K562 (cell line): ENCODE measurements at regions not wholly inside any gene's neighbourhood (a gene's known extent, or its start where the extent isn't known, plus 50 kb on each side); places are given as distances from the start of the nearest gene placed in this dataset.

ENCODE experiments used
- ATAC-seq: fragments of 200-7000 bp; cut with Tn5 transposase; 3 replicates; pipeline ENCODE4 v1.9.1; 2020; ENCODE audit warnings: moderate library complexity
- BruUV-seq: library from RNA; stranded (reverse); fragments of 400-500 nt; replicated peaks from 2 replicates; lab custom pipeline; 2021; lab: Mats Ljungman, UMichigan
- CTCF ChIA-PET: fragments of 300-600 bp; formaldehyde crosslinking; extraction: SDS; loops from one replicate; lab custom pipeline; 2021; ENCODE audit warnings: low intra/inter-chr PET ratio; lab: Yijun Ruan, JAX
- POLR2A ChIA-PET: fragments of 300-600, 350-650 bp; sonication (Branson Sonifier 250); formaldehyde crosslinking; extraction: SDS; loops from one replicate; lab custom pipeline; 2021; ENCODE audit warnings: antibody characterized with exemption, inconsistent platforms; lab: Yijun Ruan, JAX
- DNase-seq, 4 experiments: peaks; one replicate each; pipeline versions ENCODE4 v3.0.0 to v3.0.0-alpha.2; 2011 to 2018; ENCODE audit warnings: low spot score in 3 of 4, mixed read lengths in 3 of 4; ENCODE audit errors: extremely low read depth in 1 of 4
- FAIRE-seq: peaks from 2 replicates; lab custom pipeline; 2011; peaks lifted over from hg19 to GRCh38; lab: Jason Lieb, UNC
- H2AFZ ChIP-seq: 2 replicates; pipeline ENCODE4 v1.6.0; 2011; ENCODE audit warnings: low read depth, low read length, control low read depth, inconsistent platforms
- H3K27ac ChIP-seq: fragments of 200-600 bp; 3 replicates; pipeline ENCODE4 v1.8.0; 2011; ENCODE audit warnings: low read depth, mild to moderate bottlenecking, control low read depth, inconsistent platforms, low read length, moderate library complexity, mixed read lengths; ENCODE audit errors: extremely low read depth
- H3K27me3 ChIP-seq, 2 experiments: fragments of 300-600 bp in 1 of 2; 2 replicates in 1 of 2; 3 replicates in 1 of 2; pipeline versions ENCODE4 v1.6.0 to v1.8.0; 2011; ENCODE audit warnings: inconsistent platforms in 2 of 2, low read length in 2 of 2, mild to moderate bottlenecking in 1 of 2, mixed read lengths in 1 of 2, moderate library complexity in 1 of 2; ENCODE audit not compliant: control insufficient read depth in 2 of 2, insufficient read depth in 2 of 2
- H3K36me3 ChIP-seq: fragments of 300-600 bp; 3 replicates; pipeline ENCODE4 v1.8.0; 2011; ENCODE audit warnings: mild to moderate bottlenecking, low read length, inconsistent platforms; ENCODE audit not compliant: control insufficient read depth, insufficient read depth
- H3K4me1 ChIP-seq, 2 experiments: fragments of 200-600 bp in 1 of 2; replicated peaks in 1 of 2; 2 replicates in 1 of 2; 3 replicates in 1 of 2; pipeline versions ENCODE4 v1.5.1 to v1.8.0; 2011; ENCODE audit warnings: inconsistent platforms in 2 of 2, low read length in 2 of 2, mild to moderate bottlenecking in 1 of 2, mixed read lengths in 1 of 2, moderate library complexity in 1 of 2; ENCODE audit not compliant: control insufficient read depth in 2 of 2, insufficient read depth in 2 of 2
- H3K4me2 ChIP-seq: 2 replicates; pipeline ENCODE4 v1.6.1; 2011; ENCODE audit warnings: low read length, control low read depth, inconsistent platforms, mixed read lengths; ENCODE audit not compliant: insufficient read depth
- H3K4me3 ChIP-seq: fragments of 200-600 bp; sonication (generic), shearing (Covaris generic); 2 replicates; pipeline ENCODE4 v1.5.1; 2016; ENCODE audit warnings: control low read depth, inconsistent platforms
- H3K79me2 ChIP-seq: fragments of 200-600 bp; 3 replicates; pipeline ENCODE4 v1.8.0; 2011; ENCODE audit warnings: low read length, inconsistent platforms; ENCODE audit not compliant: control insufficient read depth, insufficient read depth
- H3K9ac ChIP-seq, 2 experiments: 2 replicates each; pipeline versions ENCODE4 v1.6.0 to v1.6.1; 2011; ENCODE audit warnings: low read depth in 2 of 2, low read length in 2 of 2, control low read depth in 1 of 2, inconsistent platforms in 1 of 2, mild to moderate bottlenecking in 1 of 2, mixed read lengths in 1 of 2; ENCODE audit not compliant: insufficient read depth in 1 of 2
- H3K9me1 ChIP-seq: one replicate; pipeline ENCODE4 v1.6.0; 2011; ENCODE audit warnings: inconsistent platforms, mild to moderate bottlenecking, low read length, moderate library complexity; ENCODE audit not compliant: control insufficient read depth, insufficient read depth
- H3K9me3 ChIP-seq: replicated peaks from 2 replicates; pipeline ENCODE4 v1.5.1; 2011; ENCODE audit warnings: low read depth, low read length, inconsistent platforms; ENCODE audit not compliant: control insufficient read depth, insufficient read depth
- H4K20me1 ChIP-seq: replicated peaks from 2 replicates; pipeline ENCODE4 v1.6.1; 2011; ENCODE audit warnings: low read length, inconsistent platforms, mixed read lengths; ENCODE audit not compliant: control insufficient read depth, insufficient read depth
- ARID2 ChIP-seq: fragments of 450-650 bp; IDR thresholded peaks from 2 replicates; pipeline ENCODE4 v1.6.1; 2017; ENCODE audit warnings: antibody characterized with exemption, mild to moderate bottlenecking
- POLR3A ChIP-seq: IDR thresholded peaks from 2 replicates; pipeline ENCODE4 v1.6.1; 2011; ENCODE audit warnings: borderline replicate concordance, mild to moderate bottlenecking, moderate library complexity; ENCODE audit not compliant: insufficient read length, insufficient read depth; ENCODE audit errors: extremely low read depth
- TBL1XR1 ChIP-seq, 2 experiments: IDR thresholded peaks; 2 replicates each; pipeline ENCODE4 v1.6.1; 2012; ENCODE audit warnings: improper control_type of control experiment in 2 of 2, low read length in 2 of 2, mild to moderate bottlenecking in 1 of 2
- ZNF134 ChIP-seq: fragments of 250-450 bp; sonication (Bioruptor Pico); conservative IDR thresholded peaks from 2 replicates; pipeline ENCODE4 v1.4.0; 2020
- ZNF277 ChIP-seq: fragments of 250-450 bp; sonication (Bioruptor Pico); IDR thresholded peaks from 2 replicates; pipeline ENCODE4 v1.8.0; 2022; ENCODE audit warnings: inconsistent platforms, mild to moderate bottlenecking, moderate library complexity, borderline replicate concordance
- WGBS: fragments of 100-300 bp; shearing (Covaris generic); methylation state at CpG from one replicate; pipeline ENCODE4 v1.1.6; 2016; ENCODE audit warnings: low coverage, mixed read lengths; ENCODE audit not compliant: insufficient coverage; ENCODE audit errors: missing lambda C conversion rate; 5-methylcytosine and 5-hydroxymethylcytosine counted together
- in situ Hi-C: fragments of 300-500 bp; cut with MboI; formaldehyde crosslinking; loops from 4 replicates; pipeline ENCODE4 v1.15.0; 2018; ENCODE audit warnings: inconsistent platforms, mixed read lengths
- intact Hi-C: fragments of 100-400 bp; cut with micrococcal nuclease; formaldehyde crosslinking; loops from 2 replicates; pipeline ENCODE4 v1.14.2; 2022

- no peaks in the 10 kb centered on the region for H3K79me2 ChIP-seq
- no peak overlapping the region for H2AFZ ChIP-seq
- intact Hi-C loops: no loop called here
- H3K36me3 ChIP-seq: no peaks in the 10 kb centered on the region
- no peak overlapping the region for H3K4me3 ChIP-seq
- H3K9me3 ChIP-seq: no peaks in the 10 kb centered on the region
- peaks cover 3 to 5% of the 10 kb centered on the region in 2 experiments; a peak in 2 of 5 replicates for H3K27me3 ChIP-seq
- POLR2A ChIA-PET: interaction anchor here (0.9 kb wide), 1 partner anchor 20 kb away, joined by 3 read pairs; no protein-coding TSS in a partner anchor
- no peak for ATAC-seq
- H3K9me1 ChIP-seq: no peaks in the 10 kb centered on the region
- no peak for TF ChIP-seq ZNF277 (CRISPR knock-in tag)
- no peak for TF ChIP-seq POLR3A
- no peak for TF ChIP-seq ZNF134 (CRISPR knock-in tag)
- no peak for TF ChIP-seq TBL1XR1 (IDR thresholded peaks at IDR 0.05; ENCODE audit: low read length in 2 of 2)
- TF ChIP-seq ARID2: no peak
- no peak overlapping the region for H3K4me2 ChIP-seq
- no peak overlapping the region for H3K27ac ChIP-seq
- in situ Hi-C loops: no loop called here
- H3K9ac ChIP-seq: no peak overlapping the region
- H3K4me1 ChIP-seq: no peaks in the 10 kb centered on the region
- no peak for FAIRE-seq
- CTCF ChIA-PET: no interaction called here
- no peak for DNase-seq
- 0% methylated on average over 3 of the region's 3 CpGs for WGBS
- no peaks in the 10 kb centered on the region for H4K20me1 ChIP-seq
- no TSS peak for BruUV-seq
Observed at GRCh38 chr6:79810871-79811270, 136.5 kb downstream of the ELOVL4 start.
